GM12878 (cell line): ENCODE measurements at regions not wholly inside any gene's neighbourhood (a gene's known extent, or its start where the extent isn't known, plus 50 kb on each side); places are given as distances from the start of the nearest gene placed in this dataset.

Experiments
- CBFB ChIP-seq: IDR thresholded peaks from 2 replicates; pipeline ENCODE4 v1.6.1; 2016; ENCODE audit warnings: antibody characterized with exemption, low read depth
- CHD1 ChIP-seq: IDR thresholded peaks from 2 replicates; pipeline ENCODE4 v1.6.1; 2012; ENCODE audit warnings: low read depth, low read length, improper control_type of control experiment
- CTCF ChIP-seq, 3 experiments: IDR thresholded peaks in 2 of 3; conservative IDR thresholded peaks in 1 of 3; 2 replicates each; pipeline ENCODE4 v1.5.1; 2011; ENCODE audit warnings: low read depth in 3 of 3, low read length in 3 of 3, mild to moderate bottlenecking in 3 of 3, control low read depth in 2 of 3, moderate library complexity in 2 of 3, inconsistent platforms in 1 of 3, mixed read lengths in 1 of 3; ENCODE audit not compliant: control insufficient read depth in 2 of 3, insufficient read depth in 1 of 3; ENCODE audit errors: extremely low read depth in 1 of 3
- EZH2 ChIP-seq: IDR thresholded peaks from 2 replicates; pipeline ENCODE4 v1.6.1; 2012; ENCODE audit warnings: low read depth, mild to moderate bottlenecking, control low read depth, inconsistent platforms, low read length, borderline replicate concordance; ENCODE audit not compliant: control insufficient read depth
- FOS ChIP-seq: IDR thresholded peaks from 3 replicates; pipeline ENCODE4 v1.6.1; 2011; ENCODE audit warnings: borderline replicate concordance; ENCODE audit not compliant: insufficient read length; ENCODE audit errors: extremely low read depth
- FOXM1 ChIP-seq: IDR thresholded peaks from 2 replicates; pipeline ENCODE4 v1.6.1; 2012; ENCODE audit warnings: low read depth, mild to moderate bottlenecking, inconsistent platforms, low read length, moderate library complexity
- KAT2A ChIP-seq: conservative IDR thresholded peaks from 2 replicates; pipeline ENCODE4 v1.6.1; 2011; ENCODE audit warnings: low read depth, low read length; ENCODE audit not compliant: control insufficient read depth
- MTA2 ChIP-seq: fragments of 450-650 bp; IDR thresholded peaks from 2 replicates; pipeline ENCODE4 v1.6.1; 2016; ENCODE audit warnings: low read depth, mild to moderate bottlenecking, moderate library complexity
- NBN ChIP-seq: fragments of 450-650 bp; IDR thresholded peaks from 2 replicates; pipeline ENCODE4 v1.6.1; 2016
- USF2 ChIP-seq: IDR thresholded peaks from 2 replicates; pipeline ENCODE4 v1.6.1; 2011; ENCODE audit warnings: low read depth, low read length, improper control_type of control experiment, borderline replicate concordance
- TF ChIP-seq, protein P1 (sequence below): fragments of 450-650 bp; IDR thresholded peaks from 2 replicates; pipeline ENCODE4 v1.6.1; 2017; ENCODE audit warnings: antibody characterized with exemption, mild to moderate bottlenecking, moderate library complexity

DNA sequence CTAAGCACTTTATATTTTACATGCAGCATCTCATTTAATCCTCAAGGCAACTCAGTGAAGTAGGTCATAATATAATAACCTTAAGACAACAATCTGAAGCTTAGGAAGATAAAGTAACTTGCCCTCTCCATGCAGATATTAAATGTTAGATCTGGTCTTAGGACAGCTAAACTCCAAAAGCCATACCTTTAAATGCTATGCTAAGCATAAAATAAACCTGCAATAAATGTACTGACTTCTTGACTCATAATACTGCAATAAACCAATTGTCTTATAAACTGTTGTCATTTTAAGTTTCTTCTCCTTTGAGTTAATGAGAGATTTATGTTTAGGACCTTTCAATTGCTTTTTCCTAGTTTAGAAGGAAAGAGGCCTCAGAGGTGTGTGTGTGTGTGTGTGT lies 102.2 kb upstream of the MIER3 start:
- no peak for TF ChIP-seq KAT2A
- no peak for TF ChIP-seq CTCF (IDR thresholded peaks at IDR 0.05 in 2 of 3, conservative IDR thresholded peaks at IDR 0.05 in 1 of 3; ENCODE audit: control insufficient read depth in 2 of 3, extremely low read depth in 1 of 3, insufficient read depth in 1 of 3, low read depth in 3 of 3, low read length in 3 of 3)
- TF ChIP-seq MTA2, result no peak
- no peak for TF ChIP-seq NBN
- TF ChIP-seq, protein P1, sequence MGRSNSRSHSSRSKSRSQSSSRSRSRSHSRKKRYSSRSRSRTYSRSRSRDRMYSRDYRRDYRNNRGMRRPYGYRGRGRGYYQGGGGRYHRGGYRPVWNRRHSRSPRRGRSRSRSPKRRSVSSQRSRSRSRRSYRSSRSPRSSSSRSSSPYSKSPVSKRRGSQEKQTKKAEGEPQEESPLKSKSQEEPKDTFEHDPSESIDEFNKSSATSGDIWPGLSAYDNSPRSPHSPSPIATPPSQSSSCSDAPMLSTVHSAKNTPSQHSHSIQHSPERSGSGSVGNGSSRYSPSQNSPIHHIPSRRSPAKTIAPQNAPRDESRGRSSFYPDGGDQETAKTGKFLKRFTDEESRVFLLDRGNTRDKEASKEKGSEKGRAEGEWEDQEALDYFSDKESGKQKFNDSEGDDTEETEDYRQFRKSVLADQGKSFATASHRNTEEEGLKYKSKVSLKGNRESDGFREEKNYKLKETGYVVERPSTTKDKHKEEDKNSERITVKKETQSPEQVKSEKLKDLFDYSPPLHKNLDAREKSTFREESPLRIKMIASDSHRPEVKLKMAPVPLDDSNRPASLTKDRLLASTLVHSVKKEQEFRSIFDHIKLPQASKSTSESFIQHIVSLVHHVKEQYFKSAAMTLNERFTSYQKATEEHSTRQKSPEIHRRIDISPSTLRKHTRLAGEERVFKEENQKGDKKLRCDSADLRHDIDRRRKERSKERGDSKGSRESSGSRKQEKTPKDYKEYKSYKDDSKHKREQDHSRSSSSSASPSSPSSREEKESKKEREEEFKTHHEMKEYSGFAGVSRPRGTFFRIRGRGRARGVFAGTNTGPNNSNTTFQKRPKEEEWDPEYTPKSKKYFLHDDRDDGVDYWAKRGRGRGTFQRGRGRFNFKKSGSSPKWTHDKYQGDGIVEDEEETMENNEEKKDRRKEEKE, result no peak
- no peak for TF ChIP-seq USF2
- TF ChIP-seq EZH2, result no peak
- TF ChIP-seq CHD1, result no peak
- no peak for TF ChIP-seq FOXM1
- no peak for TF ChIP-seq CBFB
- TF ChIP-seq FOS, result no peak
